ENCODE measurements at regions not wholly inside any gene's neighbourhood (a gene's known extent, or its start where the extent isn't known, plus 50 kb on each side); places are given as distances from the start of the nearest gene placed in this dataset.

DNA sequence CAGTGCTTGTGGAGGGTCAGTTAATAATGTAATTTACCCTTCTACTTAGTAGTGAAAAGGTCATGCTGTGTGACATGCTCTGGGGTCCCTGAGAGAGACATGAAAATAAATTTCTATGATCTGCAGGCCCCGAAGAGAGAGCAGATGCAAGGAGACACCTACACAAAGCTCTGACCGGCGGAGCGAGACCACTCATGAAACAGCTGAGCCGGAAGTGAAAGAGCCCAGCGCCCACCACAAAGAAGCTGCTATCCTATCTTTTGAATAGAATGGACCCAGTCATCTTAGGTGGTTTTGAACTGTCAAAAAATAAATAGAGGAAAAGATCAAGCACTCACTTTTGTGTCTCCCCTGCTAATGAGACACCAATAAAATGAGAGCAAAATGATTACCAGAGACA lies 190.0 kb downstream of the MED10 start:
- TF ChIP-seq CTCF (conservative IDR thresholded peaks at IDR 0.05) (no peak), ZFX (IDR thresholded peaks at IDR 0.05) (no peak)
- H3K27ac ChIP-seq = no peak overlapping the region

GRCh38 chr5:6187501-6187900 lies 190.8 kb downstream of the MED10 start:
- no peak overlapping the region for H3K27ac ChIP-seq
- TF ChIP-seq ZFX (IDR thresholded peaks at IDR 0.05) = no peak

DNA sequence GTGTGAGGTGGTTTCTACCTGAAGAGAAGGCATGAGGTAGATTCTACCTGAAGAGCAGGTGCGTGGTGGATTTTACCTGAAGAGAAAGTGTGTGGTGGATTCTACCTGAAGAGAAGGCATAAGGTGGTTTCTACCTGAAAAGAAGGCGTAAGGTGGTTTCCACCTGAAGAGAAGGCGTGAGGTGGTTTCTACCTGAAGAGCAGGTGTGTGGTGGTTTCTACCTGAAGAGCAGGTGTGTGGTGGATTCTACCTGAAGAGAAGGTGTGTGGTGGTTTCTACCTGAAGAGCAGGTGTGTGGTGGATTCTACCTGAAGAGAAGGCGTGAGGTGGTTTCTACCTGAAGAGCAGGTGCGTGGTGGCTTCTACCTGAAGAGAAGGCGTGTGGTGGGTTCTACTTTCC lies 192.8 kb downstream of the MED10 start:
- H3K27ac ChIP-seq = no peak overlapping the region
- no peak for TF ChIP-seq CTCF (conservative IDR thresholded peaks at IDR 0.05)
- TF ChIP-seq ZFX (IDR thresholded peaks at IDR 0.05) = no peak

- no peak overlapping the region for H3K27ac ChIP-seq
- no peak for TF ChIP-seq ZFX (IDR thresholded peaks at IDR 0.05)
- no peak for TF ChIP-seq CTCF (conservative IDR thresholded peaks at IDR 0.05)
These were observed 193.9 kb downstream of the MED10 start for GRCh38 chr5:6184481-6184880.

DNA sequence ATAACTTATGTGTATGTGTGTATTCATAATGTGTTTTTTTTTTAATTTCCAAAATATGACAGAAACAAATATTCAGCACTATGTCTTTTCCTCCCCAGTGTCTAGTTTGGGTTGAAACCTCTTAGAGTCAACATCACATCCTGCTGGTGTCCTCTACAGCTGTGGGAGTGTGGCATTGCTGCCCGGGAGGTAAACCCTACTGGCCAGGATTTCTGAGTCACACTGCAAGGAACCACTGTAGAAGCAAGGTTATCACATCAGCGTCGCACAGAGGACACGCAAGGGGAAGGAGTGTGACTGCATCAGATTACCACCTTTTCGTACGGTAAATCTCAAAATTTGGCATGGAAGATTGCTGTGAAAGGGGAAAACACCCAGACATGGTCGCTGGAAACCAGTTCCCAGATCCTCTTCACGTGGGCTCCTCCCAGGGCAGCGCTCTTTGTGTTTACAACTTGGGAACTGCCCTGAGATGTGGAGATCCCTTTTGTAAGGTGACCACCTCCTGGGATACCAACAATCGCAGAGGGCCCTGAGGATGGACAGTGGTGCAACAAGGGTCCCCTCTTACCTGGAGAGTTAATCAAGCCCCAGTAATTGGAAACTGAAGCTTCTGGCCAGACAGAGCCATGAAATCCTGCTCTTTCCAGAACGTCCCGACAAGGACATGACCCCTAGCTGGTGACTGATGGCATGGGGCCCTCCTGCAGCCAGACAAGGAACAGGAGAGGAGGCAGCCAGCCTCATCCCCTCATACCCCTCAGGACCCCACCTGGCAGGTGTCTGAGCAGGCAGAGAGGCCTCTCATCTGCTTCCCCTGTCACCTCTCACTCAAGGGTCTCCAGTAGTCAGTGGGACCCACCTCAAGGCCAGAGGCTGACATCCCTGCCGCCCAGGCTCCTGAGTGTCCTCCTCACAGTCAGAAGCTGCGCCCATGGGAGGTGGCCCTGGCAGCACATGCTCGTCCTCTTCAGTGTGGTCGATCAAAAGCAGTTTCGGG lies 194.7 kb downstream of the MED10 start:
- TF ChIP-seq ZFX (IDR thresholded peaks at IDR 0.05) (no peak), CTCF (conservative IDR thresholded peaks at IDR 0.05) (no peak)

GRCh38 chr5:6182271-6182815 lies 196.0 kb downstream of the MED10 start:
- no peak overlapping the region for H3K27ac ChIP-seq
- no peak for TF ChIP-seq CTCF (conservative IDR thresholded peaks at IDR 0.05)
- TF ChIP-seq ZFX (IDR thresholded peaks at IDR 0.05) = no peak

More for the DNA sequence above, 194.7 kb downstream of the MED10 start:
- H3K27ac ChIP-seq = no peak overlapping the region

- no peak overlapping the region for H3K27ac ChIP-seq
- TF ChIP-seq CTCF (conservative IDR thresholded peaks at IDR 0.05) = no peak
- no peak for TF ChIP-seq ZFX (IDR thresholded peaks at IDR 0.05)
These were observed 196.5 kb downstream of the MED10 start for GRCh38 chr5:6181871-6182270.
